NT2/D1 (cell line): ENCODE measurements at regions not wholly inside any gene's neighbourhood (a gene's known extent, or its start where the extent isn't known, plus 50 kb on each side); places are given as distances from the start of the nearest gene placed in this dataset.

Experiments
- DNase-seq: peaks from one replicate; pipeline ENCODE4 v3.0.0-alpha.2; 2011; ENCODE audit warnings: low read depth, low spot score
- H3K27me3 ChIP-seq: 2 replicates; pipeline ENCODE4 v1.6.0; 2011; ENCODE audit warnings: mild to moderate bottlenecking; ENCODE audit not compliant: insufficient read length, insufficient read depth
- H3K36me3 ChIP-seq: 2 replicates; pipeline ENCODE4 v1.6.1; 2011; ENCODE audit warnings: mild to moderate bottlenecking, low read length, mixed read lengths; ENCODE audit not compliant: insufficient read depth, insufficient read length
- H3K4me1 ChIP-seq: 2 replicates; pipeline ENCODE4 v1.5.1; 2011; ENCODE audit not compliant: insufficient read depth, insufficient read length
- H3K4me3 ChIP-seq: 2 replicates; pipeline ENCODE4 v1.5.1; 2011; ENCODE audit warnings: low read depth; ENCODE audit not compliant: insufficient read length
- H3K9ac ChIP-seq: 2 replicates; pipeline ENCODE4 v1.6.0; 2011; ENCODE audit warnings: low read depth; ENCODE audit not compliant: insufficient read length
- H3K9me3 ChIP-seq: 2 replicates; pipeline ENCODE4 v1.5.1; 2011; ENCODE audit warnings: mild to moderate bottlenecking, low read length; ENCODE audit not compliant: insufficient read depth
- SUZ12 ChIP-seq: IDR thresholded peaks from 2 replicates; pipeline ENCODE4 v1.6.1; 2011; ENCODE audit not compliant: insufficient read length, insufficient read depth; ENCODE audit errors: extremely low read depth
- YY1 ChIP-seq: IDR thresholded peaks from 2 replicates; pipeline ENCODE4 v1.6.1; 2011; ENCODE audit not compliant: insufficient read length, insufficient read depth
- ZNF274 ChIP-seq: IDR thresholded peaks from 2 replicates; pipeline ENCODE4 v1.6.1; 2011; ENCODE audit warnings: mild to moderate bottlenecking, low read depth, low read length

DNA sequence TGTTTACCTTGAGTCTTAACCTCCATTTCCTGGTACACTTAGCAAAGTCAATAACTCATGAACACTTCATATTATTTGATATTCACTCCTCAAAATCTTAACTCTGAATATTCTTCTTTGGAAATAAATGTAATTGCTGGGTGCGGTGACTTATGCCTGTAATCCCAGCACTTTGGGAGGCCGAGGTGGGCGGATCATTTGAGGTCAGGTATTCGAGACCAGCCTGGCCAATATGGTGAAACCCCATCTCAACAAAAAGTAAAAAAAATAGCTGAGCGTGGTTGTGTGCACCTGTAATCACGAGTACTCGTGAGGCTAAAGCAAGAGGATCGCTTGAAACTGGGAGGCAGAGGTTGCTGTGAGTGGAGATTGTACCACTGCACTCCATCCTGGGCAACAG lies 201.3 kb upstream of the DSEL start:
- Histone ChIP-seq H3K4me3 (no peak overlapping the region), H3K4me1 (no peaks in the 10 kb centered on the region), H3K9ac (no peak overlapping the region), H3K36me3 (no peaks in the 10 kb centered on the region), H3K27me3 (no peaks in the 10 kb centered on the region), H3K9me3 (no peaks in the 10 kb centered on the region)
- DNase-seq, result no peak
- TF ChIP-seq SUZ12 (no peak), ZNF274 (no peak), YY1 (no peak)

GRCh38 chr18:67715567-67715966 lies 199.0 kb upstream of the DSEL start:
- no peak for TF ChIP-seq SUZ12
- no peak for TF ChIP-seq ZNF274
- TF ChIP-seq YY1, result no peak
- Histone ChIP-seq H3K9me3 (no peaks in the 10 kb centered on the region), H3K9ac (no peak overlapping the region), H3K27me3 (no peaks in the 10 kb centered on the region), H3K4me3 (no peak overlapping the region), H3K4me1 (no peaks in the 10 kb centered on the region), H3K36me3 (no peaks in the 10 kb centered on the region)
- DNase-seq, result no peak

DNA sequence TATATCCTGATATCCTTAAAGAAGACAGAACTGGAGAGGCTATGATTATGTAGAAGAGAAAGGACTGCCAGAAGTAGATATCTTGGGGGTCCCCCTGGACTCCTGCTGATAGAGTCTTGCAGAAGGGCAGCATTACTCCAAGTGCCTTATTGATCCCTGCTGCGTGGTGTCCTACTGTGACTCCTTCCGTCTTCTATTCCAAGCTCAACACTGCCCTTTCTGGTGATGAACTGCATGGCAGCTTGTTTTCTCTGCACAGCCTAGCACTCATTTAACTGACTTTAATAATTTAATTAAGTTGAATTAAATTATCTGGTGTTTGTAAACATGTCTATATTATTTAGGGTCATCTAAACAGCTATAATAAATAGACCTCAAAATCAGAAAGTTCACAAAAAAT lies 194.1 kb upstream of the DSEL start:
- Histone ChIP-seq H3K36me3 (no peaks in the 10 kb centered on the region), H3K4me1 (no peaks in the 10 kb centered on the region), H3K9me3 (no peaks in the 10 kb centered on the region), H3K9ac (no peak overlapping the region), H3K4me3 (no peak overlapping the region), H3K27me3 (no peaks in the 10 kb centered on the region)
- TF ChIP-seq SUZ12 (no peak), ZNF274 (no peak), YY1 (no peak)
- no peak for DNase-seq

DNA sequence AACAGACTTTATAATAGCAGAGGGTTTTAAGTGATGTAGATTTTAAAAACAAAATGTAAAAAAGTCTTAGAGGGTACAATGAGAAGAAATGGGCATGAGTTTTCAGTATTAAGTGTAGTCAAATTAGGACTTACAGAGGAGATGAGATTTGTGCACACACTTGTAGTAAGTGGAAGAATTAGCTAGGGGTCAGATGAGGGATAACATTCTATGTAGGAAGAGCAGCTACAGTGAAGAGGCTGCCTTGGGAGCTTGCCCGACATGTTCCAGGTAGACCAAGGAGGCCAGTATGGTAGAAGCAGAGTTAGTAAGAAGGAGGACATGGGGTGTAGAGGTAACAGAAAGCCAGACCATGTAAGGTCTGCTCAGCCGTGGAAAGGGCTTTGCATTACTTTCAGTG lies 189.2 kb upstream of the DSEL start:
- H3K9ac ChIP-seq, result no peak overlapping the region

DNA sequence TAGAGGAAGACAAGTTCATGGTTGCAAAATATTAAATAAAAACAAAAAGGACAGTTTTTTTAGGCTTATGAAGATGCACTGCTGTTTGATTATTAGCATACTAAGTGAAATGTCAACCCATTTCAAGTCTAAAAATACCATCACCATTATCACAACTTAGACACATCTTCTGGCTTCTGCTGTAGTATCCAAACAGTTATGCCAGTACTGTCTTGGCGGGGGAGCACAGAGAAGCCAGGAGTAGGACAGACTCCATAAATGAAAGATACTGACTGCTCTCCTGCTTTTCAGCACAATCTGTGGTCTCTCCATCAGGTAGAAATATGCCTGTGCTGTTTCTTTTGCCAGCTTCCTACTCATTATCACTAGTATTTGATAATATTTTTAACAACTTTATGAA lies 179.2 kb upstream of the DSEL start:
- H3K36me3 ChIP-seq, result no peaks in the 10 kb centered on the region
- no peaks in the 10 kb centered on the region for H3K4me1 ChIP-seq
- TF ChIP-seq ZNF274, result no peak
- no peak for TF ChIP-seq SUZ12
- no peak for TF ChIP-seq YY1
- no peak overlapping the region for H3K9ac ChIP-seq
- H3K9me3 ChIP-seq, result no peaks in the 10 kb centered on the region
- no peaks in the 10 kb centered on the region for H3K27me3 ChIP-seq
- H3K4me3 ChIP-seq, result no peak overlapping the region
- no peak for DNase-seq

More for the DNA sequence above, 189.2 kb upstream of the DSEL start:
- TF ChIP-seq ZNF274 (no peak), YY1 (no peak)
- Histone ChIP-seq H3K4me1 (no peaks in the 10 kb centered on the region), H3K9me3 (no peaks in the 10 kb centered on the region), H3K36me3 (no peaks in the 10 kb centered on the region), H3K27me3 (no peaks in the 10 kb centered on the region), H3K4me3 (no peak overlapping the region)
- DNase-seq, result no peak

DNA sequence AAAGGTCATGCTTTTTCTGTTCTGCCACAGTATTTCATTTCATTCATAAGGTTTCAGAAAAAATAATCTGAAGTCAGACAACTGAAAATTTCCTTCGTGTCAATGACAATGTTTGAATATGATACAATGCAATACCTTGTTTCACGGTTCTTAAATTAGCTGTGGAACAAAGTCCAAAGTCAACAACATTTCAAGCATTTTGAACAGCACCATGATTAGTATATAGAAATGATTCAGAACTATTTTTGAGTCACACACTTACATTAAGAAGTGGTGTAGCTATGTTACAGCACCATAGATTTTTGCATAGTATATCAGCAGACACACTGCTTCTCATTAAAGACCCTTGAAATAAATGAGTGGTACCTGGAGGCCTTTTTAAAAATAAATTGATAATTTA lies 178.3 kb upstream of the DSEL start:
- no peak overlapping the region for H3K9ac ChIP-seq
- no peak for DNase-seq
- H3K36me3 ChIP-seq, result no peaks in the 10 kb centered on the region
- H3K4me1 ChIP-seq, result no peaks in the 10 kb centered on the region
- no peaks in the 10 kb centered on the region for H3K27me3 ChIP-seq
- TF ChIP-seq YY1 (no peak), SUZ12 (no peak), ZNF274 (no peak)
- H3K9me3 ChIP-seq, result no peaks in the 10 kb centered on the region
- no peak overlapping the region for H3K4me3 ChIP-seq

- DNase-seq, result no peak
- Histone ChIP-seq H3K9ac (no peak overlapping the region), H3K4me1 (no peaks in the 10 kb centered on the region), H3K27me3 (no peaks in the 10 kb centered on the region), H3K36me3 (no peaks in the 10 kb centered on the region), H3K4me3 (no peak overlapping the region), H3K9me3 (no peaks in the 10 kb centered on the region)
- TF ChIP-seq YY1, result no peak
- TF ChIP-seq ZNF274, result no peak
- no peak for TF ChIP-seq SUZ12
These were observed 176.3 kb upstream of the DSEL start for GRCh38 chr18:67692811-67693210.

DNA sequence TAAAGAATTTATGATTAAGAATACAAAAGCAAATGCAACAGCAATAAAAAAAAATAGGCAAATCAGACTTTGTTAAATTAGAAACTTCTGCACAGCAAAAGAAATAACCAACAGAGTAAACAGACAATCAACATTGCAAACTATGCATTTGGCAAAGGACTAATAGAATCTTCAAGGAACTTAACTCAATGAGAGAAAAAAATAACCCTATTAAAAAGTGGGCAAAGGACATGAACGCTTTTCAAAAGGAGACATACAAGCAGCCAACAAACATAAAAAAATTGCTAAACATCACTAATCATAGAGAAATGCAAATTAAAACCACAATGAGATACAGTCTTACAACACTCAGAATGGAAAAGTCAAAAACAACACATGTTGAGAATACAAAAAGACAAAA lies 166.0 kb upstream of the DSEL start:
- Histone ChIP-seq H3K36me3 (no peaks in the 10 kb centered on the region), H3K4me1 (no peaks in the 10 kb centered on the region), H3K9me3 (no peaks in the 10 kb centered on the region), H3K27me3 (no peaks in the 10 kb centered on the region), H3K4me3 (no peak overlapping the region), H3K9ac (no peak overlapping the region)
- no peak for DNase-seq
- TF ChIP-seq YY1, result no peak
- TF ChIP-seq ZNF274, result no peak
- no peak for TF ChIP-seq SUZ12
